ENCODE measurements at regions not wholly inside any gene's neighbourhood (a gene's known extent, or its start where the extent isn't known, plus 50 kb on each side); places are given as distances from the start of the nearest gene placed in this dataset.

DNA sequence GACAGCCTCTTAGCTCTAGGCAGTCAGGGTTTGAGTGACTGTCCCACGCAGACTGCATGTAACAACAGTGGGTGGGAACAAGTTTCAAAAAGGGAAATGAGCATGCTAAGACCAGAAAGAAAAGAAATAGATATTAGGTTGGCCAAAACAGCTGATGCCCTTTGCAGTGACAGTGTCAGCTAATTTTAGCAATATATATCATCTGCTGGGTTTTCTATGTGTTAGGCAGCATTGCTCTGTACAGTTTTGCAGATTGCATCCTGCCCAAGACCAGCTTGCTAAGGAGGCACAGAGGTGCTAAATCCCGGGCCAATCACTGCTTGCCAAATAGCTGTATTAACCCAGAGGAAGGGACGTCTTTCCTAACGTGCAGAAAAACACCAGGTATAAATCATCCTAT is 541.9 kb upstream of the TBX3 start:
- no peak for TF ChIP-seq POLR2A (IDR thresholded peaks at IDR 0.05)
- TF ChIP-seq POLR2AphosphoS5 (IDR thresholded peaks at IDR 0.05) = no peak
- TF ChIP-seq, protein P1, sequence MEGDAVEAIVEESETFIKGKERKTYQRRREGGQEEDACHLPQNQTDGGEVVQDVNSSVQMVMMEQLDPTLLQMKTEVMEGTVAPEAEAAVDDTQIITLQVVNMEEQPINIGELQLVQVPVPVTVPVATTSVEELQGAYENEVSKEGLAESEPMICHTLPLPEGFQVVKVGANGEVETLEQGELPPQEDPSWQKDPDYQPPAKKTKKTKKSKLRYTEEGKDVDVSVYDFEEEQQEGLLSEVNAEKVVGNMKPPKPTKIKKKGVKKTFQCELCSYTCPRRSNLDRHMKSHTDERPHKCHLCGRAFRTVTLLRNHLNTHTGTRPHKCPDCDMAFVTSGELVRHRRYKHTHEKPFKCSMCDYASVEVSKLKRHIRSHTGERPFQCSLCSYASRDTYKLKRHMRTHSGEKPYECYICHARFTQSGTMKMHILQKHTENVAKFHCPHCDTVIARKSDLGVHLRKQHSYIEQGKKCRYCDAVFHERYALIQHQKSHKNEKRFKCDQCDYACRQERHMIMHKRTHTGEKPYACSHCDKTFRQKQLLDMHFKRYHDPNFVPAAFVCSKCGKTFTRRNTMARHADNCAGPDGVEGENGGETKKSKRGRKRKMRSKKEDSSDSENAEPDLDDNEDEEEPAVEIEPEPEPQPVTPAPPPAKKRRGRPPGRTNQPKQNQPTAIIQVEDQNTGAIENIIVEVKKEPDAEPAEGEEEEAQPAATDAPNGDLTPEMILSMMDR (IDR thresholded peaks at IDR 0.05) = no peak
